Stimulated activated CD8-positive, alpha-beta memory T cell treated with anti-CD3 and anti-CD28 coated beads, Interleukin-7, amount 100 ng/mL, for 48 hours (primary cell): ENCODE measurements at regions not wholly inside any gene's neighbourhood (a gene's known extent, or its start where the extent isn't known, plus 50 kb on each side); places are given as distances from the start of the nearest gene placed in this dataset.

Experiments
- DNase-seq, 2 donors: peaks; one replicate each; pipeline ENCODE4 v3.0.0-alpha.2; 2020; ENCODE audit warnings: low read depth in 1 of 2; ENCODE audit errors: extremely low read depth in 1 of 2

DNA sequence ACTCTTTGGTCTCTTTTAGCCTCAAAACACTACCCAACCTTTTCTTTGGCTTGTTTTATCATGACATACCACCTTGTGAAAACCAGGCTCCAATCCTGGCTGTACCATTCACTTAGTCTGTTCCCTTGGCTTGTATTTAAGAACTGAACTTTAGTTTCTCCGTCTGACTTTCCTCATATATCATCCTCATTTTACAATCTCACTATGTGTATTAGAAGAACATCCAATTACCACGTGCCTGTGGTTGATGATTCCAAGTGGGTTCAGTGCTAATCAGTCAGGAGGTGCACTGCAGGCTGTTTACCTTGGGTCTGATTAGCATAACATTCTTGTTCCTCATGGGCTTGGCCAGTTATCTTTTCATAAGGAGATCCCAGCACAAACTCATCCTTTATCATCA is 144.8 kb upstream of the KLF14 start:
- no peak for DNase-seq

DNA sequence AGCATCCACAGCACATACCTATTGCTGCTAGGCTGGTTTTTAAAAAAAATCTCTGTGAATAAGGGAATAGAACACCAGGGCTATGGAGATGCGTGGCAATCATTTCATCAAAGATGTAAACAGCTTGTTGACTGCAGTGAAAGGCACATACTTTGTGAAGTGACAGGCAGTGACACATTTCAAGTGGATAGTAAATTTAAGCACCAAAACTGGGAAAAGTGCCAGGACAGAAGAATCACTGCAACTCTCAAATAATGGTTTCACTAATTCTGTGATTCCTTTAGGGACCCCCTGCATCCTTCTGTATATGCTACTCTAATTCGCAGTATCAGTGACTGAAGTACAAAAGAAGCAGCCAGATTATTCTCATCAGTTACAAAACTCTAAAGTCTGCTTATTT is 145.2 kb upstream of the KLF14 start:
- no peak for DNase-seq

- no peak for DNase-seq
These were observed 146.7 kb upstream of the KLF14 start for GRCh38 chr7:130880668-130881067.

GRCh38 chr7:130881091-130881798 is 147.2 kb upstream of the KLF14 start:
- no peak for DNase-seq

DNA sequence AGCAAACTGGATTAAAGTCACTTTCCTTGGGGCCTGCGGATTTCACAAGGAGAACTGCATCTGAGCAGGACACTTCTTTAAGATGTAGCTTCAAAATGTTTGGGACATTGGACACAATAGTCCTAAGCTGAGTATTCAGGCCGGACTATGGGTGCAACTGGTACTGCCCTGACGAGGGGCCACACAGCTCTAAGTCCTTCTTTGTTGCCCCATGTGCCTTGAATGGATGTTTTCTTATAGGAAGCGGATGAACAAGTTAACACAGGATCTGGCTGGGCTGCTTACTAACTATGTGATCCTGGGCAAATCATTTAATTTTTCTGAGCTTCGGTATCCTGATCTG is 147.8 kb upstream of the KLF14 start:
- no peak for DNase-seq

DNA sequence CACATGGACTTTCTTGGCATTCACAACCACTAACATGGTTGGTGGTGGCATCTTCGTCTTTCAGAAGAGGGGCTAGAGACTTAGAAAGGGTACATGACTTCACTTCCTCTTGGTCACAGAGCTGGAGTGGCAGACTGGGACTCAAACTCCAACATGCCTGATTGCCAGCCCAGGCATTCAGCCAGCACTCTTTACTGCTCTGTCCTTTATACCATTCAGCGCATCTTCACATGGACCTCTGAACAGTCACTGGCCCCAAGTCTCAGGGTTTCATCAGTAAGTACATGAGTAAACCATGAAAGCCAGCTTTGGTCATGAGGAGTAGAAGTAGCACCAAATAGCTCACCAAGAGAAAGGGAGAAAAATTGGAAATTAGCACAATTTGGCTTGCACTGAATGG is 148.4 kb upstream of the KLF14 start:
- DNase-seq, result no peak

DNA sequence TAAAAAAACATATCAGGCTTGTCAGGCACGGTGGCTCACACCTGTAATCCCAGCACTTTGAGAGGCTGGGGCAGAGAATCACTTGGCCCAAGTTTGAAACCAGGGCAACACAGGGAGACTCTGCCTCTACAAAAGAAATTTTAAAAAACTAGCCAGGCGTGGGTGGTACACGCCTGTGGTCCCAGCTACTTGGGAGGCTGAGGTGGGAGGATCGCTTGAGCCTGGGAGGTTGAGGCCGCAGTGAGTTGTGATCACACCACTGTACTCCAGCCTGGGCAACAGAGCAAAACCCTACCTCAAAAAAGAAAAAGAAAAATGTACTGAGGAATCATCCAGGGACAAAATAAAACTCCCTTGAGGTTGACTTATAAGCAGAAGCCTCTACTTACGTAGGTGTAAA is 149.9 kb upstream of the KLF14 start:
- no peak for DNase-seq

DNA sequence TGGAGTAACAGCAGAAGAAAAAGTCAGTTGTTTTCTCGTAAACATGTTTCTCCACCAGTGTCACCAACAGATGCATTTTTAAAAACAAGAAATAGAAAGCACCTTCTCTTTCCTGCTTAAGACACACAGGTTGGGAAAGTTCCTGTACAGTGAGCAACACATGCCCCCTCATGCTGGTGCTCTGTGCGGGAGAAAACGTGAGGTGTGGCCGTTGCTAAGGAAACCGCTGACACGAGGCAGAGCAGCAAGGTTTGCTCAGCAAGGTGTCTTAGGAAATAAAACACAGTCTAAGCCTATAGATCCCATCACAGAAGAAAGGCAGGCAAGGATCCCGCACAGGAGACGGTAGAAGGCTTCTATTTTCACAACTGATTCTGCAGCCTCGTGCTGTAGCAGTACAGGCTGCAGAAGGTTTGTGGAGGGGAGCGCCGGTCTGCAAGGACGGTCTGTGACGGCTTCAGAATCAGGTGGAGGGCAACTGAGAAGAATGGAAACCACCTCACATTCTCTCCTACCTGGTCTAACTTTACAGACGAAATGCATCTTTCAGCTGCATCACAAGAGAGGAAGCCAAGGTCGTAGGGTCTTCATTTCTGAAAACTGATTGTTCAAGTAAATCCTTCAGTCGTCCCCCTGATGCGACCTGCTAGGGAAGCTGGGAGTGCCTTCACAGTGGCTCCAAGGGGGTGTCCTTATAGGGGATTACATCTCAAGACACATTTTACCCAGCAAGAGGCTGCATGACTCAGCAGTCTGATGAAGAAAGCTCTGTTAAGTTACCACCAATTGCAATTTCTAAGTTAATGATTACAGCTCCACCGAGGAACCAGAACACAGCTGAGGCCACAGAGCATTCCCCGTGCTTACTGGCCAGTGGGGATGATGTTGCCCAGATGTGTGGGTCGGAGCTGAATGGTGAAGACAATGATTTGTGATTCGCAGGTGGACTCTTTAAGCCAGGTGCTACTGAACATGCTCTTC is 150.7 kb upstream of the KLF14 start:
- DNase-seq, result no peak

DNA sequence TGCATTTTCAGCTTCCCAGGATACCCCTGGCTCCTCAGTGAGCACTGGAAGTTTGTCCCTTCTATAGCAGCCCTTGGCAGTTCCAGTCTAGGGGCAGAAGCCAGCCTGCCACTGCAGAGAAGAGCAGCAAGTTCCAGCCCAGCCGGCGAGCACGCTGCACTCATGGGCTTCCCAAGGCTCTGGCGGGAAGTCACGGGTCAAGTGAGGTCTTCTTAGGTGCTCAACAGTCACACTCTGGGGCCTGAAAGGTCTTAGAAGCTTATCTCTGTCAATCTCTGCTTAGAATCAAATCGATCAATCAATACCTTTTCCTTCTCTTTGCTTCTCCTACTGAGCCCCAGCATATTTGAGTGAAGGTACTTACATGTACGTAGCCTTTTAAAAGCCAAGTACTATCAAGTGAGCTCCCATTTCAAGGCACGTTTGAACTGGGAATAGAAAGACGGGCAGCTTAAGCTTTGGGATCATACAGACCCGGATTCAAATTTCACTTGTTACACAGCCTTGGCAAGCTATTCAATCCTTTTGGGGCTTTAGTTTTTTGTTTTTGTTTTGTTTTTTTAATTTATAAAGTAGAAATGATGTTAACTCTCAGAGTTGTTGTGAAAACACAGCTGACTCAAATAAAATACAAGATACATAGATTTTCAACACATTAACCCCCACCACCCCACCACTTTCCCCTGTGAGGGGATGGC is 152.6 kb upstream of the KLF14 start:
- no peak for DNase-seq

DNA sequence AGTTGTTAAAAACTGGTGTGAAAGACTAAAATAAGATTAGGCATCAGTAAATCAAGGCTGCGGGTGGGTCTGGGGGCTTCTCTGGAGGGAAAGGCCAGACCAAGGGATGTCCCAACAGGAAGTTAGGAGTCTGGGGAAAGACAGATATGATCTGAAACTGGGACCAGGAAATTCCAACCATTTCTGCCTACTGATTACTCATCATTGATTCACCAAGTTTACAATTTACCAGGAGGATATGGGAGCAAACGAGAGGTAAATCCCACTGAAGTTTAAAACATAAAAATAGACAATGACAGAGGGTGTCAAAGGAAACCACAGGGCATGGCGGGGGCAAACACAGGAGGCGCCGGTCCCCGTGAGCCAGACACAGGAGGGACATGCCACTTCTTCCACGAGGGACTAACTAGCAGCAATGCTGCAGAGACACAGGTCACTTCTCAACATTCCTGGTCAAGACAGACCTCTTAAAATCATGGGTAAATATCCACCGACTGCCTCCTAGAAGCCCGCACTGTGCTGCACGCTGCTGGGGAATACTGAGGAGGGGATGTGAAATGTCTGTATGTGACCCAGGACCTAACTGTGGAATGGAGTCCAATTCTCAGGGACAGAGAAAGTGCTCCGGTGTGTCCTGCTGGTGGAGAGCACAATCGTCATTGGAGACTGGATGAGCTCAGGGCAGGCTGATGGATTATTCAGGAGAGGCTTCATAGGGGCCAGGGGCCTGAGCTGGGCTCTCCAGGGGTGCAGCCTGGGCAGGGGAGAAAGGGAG is 153.4 kb upstream of the KLF14 start:
- no peak for DNase-seq

- no peak for DNase-seq
These were observed 154.0 kb upstream of the KLF14 start for GRCh38 chr7:130887957-130888371.

DNA sequence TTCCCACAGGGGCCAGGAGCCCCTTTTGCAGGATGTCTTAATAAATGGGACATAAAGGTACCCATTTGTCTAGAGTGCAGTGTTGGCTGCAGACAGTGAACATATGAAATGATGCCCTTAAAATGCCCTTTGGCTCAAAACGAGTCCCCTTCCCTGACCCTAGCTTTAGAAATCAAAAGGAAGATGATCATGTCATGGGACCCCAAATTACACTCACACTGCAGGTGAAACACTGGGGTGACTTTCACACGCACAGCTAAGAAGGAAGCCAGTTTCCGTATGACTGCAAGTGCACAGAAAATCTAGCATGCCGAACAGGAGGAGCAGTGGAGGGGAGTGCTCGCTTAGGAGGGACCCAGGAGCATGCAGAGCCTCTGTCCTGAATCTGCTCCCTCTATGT is 154.5 kb upstream of the KLF14 start:
- DNase-seq, result no peak

- no peak for DNase-seq
These were observed 156.4 kb upstream of the KLF14 start for GRCh38 chr7:130890176-130891020.

DNA sequence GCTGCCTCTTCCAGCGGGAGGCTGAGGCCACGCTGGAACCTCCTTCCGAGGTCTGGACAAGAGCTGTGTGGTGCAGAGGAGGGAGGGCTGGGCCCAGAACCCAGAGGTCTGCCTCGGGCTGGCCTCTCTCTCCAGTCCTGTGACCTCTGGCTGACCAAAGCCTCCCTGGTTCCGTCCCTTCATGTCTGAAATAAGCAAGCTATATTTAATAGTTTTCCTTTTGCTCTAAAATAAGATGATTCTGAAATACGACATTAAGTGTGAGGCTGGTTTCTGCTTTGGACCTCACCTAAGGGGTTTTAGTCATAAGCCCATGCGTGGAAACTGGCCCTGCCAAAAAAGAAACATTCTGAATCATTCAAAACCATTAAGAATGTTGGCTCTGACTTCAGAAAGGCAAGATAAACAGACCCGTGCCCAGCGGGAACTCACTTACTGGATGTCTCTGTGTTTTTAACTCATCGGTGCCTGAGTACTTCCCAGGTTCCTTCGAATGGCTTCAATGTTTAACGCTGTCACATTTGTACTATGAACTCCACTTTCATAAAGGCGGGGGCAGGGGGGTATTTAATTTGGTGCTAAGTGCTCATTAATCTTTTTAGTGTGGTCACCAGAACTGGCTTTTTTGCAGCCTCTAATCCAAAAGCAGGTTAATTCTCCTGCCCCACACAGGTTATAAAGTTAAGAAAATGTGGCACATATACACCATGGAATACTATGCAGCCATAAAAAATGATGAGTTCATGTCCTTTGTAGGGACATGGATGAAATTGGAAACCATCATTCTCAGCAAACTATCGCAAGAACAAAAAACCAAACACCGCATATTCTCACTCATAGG is 157.5 kb upstream of the KLF14 start:
- no peak for DNase-seq

DNA sequence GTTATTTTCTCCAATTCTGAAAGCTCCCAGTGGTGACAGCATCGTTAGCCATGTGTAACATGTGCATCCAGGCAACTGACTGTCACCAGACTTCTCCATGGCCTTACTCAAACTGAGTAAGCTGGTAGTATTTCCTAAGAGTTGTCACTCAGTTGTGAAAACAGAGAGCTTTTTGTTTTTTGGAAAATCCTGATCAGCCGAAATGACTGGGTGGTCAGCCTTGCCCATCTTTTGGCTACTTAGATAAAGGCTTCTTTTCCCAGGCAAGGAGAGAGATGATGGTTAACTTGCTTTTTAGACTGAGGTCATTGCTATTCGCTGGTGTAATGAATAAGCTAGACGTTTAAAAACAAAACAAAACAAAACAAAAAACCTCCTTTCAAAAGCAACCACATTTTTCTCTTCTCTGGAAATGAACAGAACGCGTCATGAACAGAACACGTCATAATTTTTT is 159.5 kb upstream of the KLF14 start:
- DNase-seq, result no peak

GRCh38 chr7:130894146-130894908 is 160.3 kb upstream of the KLF14 start:
- peak in 1 of 2 donors; percentile 53 for DNase-seq

DNA sequence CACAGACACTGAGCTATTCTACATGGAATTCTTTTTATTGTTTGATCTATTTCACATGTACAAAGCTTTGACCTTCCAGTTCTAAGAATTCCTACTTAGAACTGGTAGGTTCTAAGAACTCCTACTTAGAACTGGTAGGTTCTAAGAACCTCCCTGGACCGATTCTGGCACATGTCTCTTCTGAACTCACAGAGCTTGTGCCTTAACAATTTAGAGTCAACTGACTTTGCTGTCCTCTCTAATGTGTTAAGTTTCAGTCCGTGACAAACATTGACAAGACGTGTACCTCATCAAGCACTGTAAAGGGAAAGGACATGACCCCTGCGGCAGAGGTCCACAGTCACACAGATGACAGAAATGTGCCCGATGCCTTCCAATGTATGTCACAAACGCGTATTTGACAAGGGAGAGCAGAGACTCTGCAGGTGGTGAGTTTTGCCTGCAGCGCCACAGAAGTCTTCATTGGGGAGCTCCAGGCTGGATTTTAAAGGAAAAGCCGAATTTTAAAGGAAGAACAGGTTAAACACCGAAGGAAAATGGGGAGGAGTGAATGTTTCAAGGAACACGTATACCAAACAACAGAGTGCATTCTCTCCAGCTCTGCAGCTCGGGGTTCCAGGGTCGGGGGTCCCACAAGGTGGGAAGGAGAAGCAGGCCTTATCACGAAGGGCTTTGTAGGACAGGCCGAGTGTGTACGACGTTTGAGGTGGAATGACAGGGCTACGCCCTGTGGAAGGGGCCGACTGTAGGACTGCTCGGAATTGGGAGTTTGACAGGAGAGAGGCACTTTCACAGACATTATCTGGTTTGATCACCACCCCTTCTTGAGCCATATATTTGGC is 161.1 kb upstream of the KLF14 start:
- no peak for DNase-seq
